HUDEP-2 (cell line): ENCODE measurements at regions not wholly inside any gene's neighbourhood (a gene's known extent, or its start where the extent isn't known, plus 50 kb on each side); places are given as distances from the start of the nearest gene placed in this dataset.
"Not testable (repeated sequence)": the region's sequence is repeated elsewhere in the genome, so short reads cannot be mapped to it uniquely, and the experiment has no call there.

Experiments used
- DNase-seq, 76 experiments: peaks; one replicate each; lab custom pipeline; 2025; ENCODE audit not compliant: unreplicated experiment in 76 of 76; lab: John Stamatoyannopoulos, UW

DNA sequence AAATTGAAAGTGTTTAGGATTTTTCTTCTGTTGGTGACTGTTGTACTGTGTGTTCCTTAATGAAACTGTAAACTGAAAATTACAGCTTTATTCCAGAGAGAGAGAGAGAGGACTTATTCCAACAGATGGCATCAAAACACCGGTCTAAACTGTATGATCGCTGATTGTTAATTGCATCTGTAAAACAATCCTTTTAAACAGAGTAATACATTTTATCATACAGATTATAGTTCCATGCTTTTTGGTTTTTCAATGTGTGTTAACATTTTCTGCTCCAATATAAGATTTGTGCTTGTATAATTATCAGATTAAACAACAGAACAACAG is 289.7 kb upstream of the DNAJC19 start:
- no peak for DNase-seq

DNA sequence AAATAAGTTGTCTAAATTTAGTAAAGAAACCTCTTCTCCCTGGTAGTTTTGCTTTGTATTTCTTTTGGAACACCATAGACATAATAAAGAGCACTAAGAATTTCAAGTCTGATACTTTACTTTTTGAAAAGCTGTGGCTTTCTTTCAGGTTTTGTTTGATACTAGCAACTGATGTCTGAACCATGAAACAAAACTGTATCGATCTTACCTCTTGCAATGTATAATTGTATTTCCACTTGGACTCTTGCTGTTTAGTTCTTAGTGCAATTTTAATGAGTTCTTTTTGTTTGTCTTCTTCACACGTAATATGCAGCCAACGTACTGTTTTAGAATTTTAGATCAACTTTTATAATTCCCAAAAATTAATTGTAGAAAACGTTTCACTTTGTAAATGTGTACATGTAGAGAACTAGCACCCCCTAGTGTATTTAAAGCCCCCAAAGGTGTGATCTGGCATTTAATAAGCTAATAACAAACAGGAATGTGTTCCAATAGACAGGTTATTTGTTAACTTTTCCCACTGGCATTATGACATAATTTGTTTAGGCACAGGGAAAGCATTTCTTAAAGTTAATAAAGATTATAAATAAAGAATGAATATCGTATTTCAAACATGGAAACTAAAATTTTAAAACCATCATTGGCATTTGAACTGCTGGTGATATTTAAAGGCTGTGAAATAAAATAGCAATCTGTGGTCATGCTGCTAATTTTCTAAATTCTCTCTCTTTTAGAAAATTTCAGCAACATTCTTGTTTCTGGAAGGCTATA is 289.1 kb upstream of the DNAJC19 start:
- peak in 1 of 76 experiments; percentile 1 for DNase-seq

DNA sequence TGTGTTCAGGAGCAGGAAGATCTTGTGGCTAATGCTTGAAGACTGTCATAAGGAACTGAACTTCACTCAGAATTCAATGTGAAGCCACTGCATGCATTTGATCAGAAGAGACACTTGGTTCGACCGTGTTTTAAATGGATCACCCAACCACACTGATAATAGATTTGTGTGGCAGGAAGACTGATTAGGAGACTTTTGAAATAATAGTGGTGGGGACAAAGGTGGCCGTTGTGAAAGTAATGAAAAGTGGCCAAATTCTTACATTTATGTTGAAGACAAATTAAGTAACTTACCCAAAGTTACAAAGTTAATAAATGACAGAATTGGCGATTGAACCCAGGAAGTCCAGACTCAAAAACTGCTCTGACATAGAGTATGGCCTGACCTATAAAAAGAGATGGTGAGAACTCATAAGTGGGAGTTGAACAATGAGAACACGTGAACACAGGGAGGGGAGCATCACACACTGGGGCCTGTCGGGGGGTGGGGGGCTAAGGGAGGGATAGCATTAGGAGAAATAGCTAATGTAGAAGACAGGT is 286.9 kb upstream of the DNAJC19 start:
- no peak for DNase-seq

DNA sequence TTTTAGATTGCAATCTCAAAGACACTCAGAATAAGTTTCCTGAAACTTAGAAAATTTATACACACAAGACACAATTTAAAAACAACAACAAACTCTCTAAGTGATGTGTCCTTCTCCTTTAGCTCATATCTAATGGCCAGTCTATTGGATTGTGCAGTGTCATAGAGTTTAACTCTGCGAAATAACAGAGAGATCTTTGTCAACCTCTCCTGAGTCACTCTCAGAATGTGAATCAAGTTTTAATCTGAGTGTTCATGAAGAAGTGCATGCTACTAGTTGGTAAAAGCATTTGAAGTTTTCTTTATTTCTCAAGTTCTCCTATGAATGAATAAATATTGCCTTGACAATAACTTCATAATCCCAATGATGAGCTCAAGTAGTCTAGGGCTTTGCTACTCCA is 284.5 kb upstream of the DNAJC19 start:
- DNase-seq: no peak

DNA sequence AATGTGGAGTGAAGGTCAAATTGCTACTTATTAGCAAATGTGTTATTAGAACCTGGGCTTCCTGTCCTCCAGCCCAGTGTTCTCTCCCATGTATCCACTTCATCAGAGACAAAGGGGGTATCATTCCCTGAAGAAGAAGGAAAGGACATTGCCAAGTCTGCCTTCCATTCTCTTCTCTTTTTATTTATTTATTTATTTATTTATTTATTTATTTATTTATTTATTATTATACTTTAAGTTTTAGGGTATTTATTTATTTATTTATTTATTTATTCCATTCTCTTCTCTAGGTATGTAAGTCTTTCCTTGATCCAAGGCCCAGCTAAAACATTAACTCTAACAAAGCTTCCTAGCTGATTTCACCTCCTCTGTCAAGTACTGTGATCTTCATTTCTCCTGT is 277.8 kb upstream of the DNAJC19 start:
- no peak for DNase-seq

DNA sequence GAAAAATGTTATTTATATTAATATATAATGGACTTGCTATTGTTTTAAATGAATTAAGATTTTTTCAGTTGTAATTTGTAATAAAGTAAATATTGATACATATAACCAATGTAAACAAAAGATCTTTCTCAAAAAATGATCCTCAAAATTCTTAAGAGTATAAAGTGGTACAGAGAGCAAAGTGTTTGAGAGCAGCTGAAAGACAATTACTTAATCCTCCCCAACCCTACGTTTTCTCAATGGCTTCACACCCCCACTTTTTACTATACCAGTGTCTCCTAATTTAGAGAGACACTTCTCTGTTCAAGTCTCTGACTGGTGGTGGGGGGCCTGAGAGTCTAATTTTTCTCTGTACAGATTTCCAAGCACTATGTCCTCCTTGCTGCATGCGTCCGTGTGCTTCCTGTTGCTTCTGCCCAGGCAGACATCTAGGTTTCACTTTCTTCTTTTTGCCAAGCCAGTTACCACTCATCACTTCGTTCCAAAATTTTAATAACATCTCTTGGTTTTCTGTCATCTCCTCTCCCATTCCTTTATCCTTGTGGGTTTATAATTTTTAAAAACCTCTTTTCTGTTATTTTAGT is 276.3 kb upstream of the DNAJC19 start:
- DNase-seq: no peak

DNA sequence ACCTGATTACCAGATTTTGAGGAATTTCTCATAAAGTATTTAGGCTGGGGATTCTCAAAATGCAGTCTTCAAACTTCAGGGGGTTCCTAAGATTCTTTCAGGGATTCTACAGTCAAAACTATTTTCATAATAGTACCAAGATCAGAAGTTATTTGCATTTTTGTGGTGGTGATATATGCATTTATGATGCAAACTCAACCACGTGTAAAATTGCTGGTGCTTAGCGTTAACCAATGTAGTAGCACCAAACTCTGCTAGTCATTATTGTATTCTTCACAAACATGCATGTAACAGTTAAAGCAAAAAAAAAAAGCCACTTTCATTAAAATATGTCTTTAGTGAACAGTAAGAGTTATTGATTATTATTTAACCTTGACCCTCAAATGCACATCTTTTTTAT is 274.9 kb upstream of the DNAJC19 start:
- DNase-seq: no peak

DNA sequence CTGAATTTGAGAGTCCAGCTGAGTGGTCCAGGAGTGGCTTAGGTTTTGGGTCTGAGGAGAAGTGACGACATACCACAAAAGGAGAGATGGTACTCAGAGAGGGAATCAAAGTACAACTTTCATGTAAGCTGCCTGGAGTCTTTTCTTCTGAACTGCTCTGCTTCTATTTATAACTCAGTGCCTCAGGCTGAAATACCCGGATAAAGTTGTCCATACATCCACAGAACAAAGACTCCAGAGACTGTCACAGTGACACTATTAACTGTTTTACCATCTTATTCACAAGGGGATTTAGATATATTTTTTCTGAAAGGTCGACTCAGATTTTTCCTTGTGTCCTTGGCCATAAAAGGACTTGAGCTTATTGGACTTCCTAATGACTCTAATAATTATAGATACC is 264.3 kb upstream of the DNAJC19 start:
- DNase-seq: no peak

DNA sequence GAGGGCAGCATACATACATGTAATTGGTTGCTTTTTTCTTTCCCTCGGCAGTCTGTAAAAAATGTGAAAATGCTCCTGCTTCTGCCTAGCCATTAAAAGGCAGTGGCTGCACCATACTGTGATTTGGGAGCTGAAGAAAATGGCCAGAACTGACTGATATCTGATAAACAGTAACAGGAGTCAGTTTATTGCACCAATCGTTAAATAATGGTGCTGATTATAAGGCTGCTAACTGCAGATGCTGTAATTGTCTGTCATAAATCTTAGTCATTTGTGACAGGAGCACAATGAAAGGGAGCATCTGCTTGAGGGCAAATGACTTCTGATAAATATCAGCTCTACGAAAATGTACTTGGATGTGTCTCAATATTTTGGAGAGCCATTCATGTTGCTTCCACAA is 263.1 kb upstream of the DNAJC19 start:
- no peak for DNase-seq

DNA sequence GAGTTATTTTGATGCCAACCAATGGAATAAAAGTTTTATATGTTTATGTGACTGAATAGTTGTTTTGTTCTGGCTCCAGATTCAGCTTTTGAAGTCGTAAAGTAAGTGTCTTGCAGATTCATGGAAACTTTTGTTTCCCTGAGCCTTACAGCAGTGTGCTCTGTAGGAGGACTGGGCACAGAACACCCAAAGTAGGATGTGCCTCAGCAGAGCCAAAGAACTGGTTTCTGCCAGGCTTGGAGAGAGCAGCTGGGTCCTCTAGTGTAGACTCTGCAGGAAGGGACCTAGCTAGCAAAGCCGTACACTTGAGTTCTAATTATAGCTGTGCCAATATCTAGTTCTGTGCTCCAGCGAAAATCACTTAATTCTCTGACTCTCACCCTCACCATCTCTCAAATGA is 261.2 kb upstream of the DNAJC19 start:
- no peak for DNase-seq

DNA sequence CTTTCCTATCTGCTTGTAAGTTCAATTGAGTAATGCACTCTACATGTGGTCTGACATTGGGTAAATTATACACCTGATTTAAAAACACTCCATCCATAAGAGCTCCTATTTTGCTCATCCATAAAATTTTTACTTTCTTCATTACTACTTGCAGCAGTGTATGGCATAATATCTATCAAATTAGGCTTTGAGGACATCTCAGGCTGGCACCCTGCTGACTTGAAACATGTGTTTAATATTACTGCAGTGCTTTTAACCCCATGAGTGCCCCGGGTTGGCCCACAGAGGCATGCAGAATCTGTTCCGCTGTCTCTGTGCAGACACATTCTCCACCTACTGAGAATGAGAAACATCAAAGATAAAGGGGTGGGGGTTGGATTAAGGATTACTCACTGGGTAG is 249.9 kb upstream of the DNAJC19 start:
- DNase-seq: no peak

DNA sequence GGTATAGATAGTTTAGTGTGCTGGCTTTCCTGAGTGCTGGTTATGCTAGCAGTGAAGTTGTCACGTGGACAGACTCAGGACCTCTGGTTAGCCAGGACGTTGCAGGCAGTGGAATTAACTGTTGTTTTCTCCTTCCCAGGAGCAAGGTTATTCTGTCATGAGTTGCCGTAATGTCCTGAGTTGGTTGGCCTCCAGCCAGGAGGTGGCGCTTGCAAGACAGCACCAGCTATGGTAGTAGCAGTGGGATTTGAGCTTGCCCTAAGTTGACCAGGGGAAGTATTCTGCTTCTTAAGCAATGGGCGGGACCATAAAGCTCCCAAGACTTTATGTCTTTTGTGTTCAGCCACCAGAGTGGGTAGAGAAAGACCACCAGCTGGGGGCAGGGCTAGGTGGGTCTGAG is 240.7 kb upstream of the DNAJC19 start:
- DNase-seq: peak in 2 of 76 experiments; percentile 0 to 4

DNA sequence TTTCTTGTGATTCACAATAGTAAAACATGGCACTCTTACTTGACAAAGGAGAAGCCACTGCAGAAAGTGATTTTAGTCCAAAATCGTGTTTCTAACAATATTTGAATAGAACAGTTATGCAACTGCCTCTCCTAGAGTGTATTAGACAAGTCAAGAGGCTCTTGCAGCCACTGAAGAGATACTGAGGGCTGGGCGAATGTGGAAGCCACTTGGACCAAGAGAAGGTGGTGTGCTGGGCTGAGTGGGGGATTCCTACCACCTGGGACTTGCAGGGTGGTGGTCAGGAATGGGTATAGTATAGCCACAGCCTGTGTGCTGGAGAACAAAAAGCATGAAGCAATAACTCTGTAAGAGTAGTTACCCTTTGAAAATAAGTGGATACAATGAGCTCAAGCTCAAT is 223.8 kb upstream of the DNAJC19 start:
- DNase-seq: no peak

DNA sequence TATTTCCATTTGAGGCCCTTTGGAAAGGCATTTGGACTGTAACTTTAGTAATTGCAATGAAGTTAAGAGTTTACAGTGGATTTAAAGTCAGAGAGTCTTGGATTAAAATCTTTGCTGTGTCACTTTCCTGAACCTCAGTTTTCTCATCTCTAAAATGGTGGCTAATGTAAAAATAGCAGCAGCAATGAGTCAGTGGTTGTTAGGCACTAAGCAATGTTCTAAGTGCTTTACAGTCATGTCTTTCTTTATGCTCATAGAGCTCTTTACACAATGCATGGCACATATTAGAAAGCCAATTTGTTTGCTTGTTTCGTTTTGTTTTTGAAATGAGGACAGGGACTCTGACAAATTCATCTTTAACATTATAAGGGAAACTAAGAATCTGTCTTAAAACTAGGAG is 222.7 kb upstream of the DNAJC19 start:
- DNase-seq: no peak

DNA sequence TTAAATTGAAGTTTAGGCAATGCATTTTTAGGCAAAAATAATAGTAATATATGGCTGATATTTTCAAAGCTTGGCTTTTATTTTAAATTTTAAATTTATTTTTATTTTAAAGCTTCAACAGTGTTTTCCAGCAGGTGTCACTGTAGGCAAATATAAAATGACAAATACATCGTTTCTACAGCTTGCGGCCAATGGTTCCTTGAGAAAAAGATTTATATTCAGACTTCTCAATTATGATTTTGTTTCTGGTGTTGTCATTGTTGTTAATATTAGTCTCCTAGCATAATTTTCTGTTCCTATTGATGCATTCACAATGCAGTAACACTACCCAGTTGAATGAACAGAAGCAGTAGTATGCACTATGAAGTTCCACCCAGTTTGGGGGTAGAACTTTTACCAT is 220.7 kb upstream of the DNAJC19 start:
- no peak for DNase-seq

DNA sequence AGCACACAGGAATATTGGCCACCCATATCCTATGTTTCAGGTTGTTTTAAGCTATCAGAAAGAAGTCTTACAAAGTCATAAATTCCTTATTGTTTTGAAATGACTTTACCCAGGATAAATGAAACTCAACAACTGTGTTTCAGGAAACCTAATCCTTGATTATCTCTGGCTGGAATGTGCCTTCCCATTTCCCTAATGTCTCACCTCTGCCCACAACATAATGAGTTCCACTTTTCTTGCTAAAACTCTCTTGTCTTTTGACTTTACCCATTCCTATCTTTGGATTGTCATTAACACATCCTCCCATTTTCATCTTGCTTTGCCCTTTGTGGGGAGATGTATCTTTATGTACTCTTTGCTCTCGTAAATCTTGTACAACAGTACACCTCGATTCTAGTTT is 200.0 kb upstream of the DNAJC19 start:
- no peak for DNase-seq

DNA sequence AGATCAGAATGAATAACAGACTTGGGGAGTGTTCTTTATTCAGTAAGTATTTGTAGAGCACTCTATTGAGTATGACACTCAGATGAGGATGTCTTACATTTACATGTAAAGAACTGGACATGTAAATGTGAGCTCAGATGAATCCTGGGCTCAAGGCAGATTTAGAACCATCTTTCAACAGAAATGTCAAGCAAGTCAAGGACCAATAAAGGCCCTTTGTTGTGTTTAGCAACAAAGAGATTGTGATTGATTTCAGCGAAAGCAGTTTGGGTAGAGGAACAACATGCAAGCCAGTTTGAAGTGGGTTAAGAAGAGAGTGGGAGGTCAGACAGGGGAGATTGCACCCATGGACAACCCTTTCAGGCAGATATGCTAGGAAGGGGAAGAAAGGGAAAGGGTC is 194.2 kb upstream of the DNAJC19 start:
- no peak for DNase-seq

DNA sequence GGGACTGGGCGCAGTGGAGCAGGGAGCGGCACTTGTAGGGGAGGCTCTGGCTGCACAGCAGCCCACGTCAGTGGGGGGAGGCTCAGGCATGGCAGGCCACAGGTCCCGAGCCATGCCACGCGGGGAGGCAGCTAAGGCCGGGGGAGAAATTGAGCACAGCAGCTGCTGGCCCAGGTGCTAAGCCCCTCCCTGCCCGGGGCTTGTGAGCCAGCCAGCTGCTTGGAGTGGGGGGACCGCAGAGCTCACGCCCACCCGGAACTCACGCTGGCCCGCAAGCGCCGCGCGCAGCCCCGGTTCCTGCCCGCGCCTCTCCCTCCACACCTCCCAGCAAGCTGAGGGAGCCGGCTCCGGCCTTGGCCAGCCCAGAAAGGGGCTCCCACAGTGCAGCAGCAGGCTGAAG is 193.5 kb upstream of the DNAJC19 start:
- not testable (repeated sequence) for DNase-seq

DNA sequence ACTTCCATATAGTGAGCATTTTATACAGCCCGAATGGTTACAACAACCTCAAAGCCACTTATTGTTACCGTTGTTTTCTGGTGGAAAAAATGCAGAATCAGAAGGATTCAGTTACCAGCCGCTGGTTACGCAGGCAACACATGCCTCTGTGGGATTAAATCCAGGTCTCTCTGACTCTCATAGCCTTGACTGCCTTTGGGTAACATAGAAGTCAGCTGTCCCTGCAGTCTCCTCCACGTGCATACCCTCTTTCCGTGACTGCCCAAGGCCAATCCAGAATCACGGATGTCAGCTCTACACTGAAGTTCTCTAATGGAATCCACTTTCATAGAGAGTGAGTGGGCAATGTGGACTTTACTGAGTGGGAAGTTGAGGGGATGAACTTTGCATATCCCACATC is 189.5 kb upstream of the DNAJC19 start:
- no peak for DNase-seq

DNA sequence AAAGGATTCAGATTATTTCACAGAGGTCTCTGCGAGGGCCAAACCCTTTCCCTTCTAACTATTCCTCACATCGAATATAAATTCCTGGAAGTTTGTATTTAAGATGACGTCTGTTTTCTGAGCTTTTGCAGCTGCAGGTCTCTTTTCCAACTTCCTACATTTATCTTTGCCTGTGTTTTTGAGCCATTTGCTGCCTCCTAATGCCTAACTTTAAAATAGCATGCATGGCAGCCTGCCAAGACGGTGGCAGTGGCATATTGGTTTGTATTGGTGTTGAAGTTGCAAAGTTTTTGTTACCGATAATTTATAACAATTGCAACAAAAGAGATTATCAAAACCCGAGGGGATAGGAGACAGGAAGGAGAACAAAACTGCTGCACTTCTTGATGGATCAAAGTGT is 187.1 kb upstream of the DNAJC19 start:
- peak in 61 of 76 experiments; percentile 1 to 69 (median 31) for DNase-seq

DNA sequence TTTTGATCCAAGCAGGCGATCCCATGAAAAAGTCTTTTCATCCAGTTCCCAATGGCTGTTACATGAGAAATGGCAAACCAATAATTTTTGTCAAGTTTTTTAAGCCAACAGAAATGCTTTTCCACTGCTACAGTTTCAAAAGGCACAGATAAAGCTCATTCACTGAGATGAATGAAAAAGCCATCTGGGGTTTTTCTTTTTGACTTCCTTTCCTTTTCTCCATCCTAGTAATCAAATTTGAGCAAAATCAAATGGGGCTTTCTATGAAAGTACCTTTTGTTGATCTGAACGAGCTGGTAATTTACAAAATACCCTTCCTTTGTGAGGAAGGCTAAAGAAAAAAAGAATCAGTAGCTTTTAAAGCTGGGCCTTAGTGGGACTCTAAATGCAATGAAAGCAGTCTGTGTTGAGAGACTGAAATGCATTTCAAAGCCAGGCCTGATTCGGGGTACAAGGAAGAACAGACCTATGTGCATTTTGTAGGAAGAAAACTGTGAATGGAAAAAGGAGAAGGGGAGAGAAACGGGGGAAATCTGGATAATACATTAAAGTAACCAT is 185.2 kb upstream of the DNAJC19 start:
- DNase-seq: no peak

DNA sequence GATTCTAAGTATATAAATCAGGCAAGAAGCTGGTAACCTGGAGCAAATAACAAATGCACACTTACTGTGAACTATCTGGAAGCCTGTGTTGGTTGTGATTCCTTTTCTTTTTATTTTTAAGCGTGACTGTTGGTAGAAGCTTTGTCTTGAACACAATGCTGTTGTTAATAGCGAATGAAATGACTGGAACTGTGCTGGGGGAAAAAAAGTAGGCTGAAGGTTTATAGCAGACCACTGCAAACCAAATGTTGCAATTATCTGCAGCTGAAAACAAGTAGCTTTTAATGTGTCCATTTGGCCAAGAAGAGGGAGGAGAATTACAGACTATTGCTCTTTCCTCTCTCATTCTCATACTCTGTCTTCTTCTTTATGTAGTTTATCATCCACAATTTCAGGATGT is 184.5 kb upstream of the DNAJC19 start:
- DNase-seq: no peak
